Right lobe of liver (tissue), 4 donors: ENCODE measurements at regions not wholly inside any gene's neighbourhood (a gene's known extent, or its start where the extent isn't known, plus 50 kb on each side); places are given as distances from the start of the nearest gene placed in this dataset.

Experiments
- CTCF ChIP-seq, 4 donors: fragments of 200-600 bp in 3 of 4; fragments of 450-650 bp in 1 of 4; IDR thresholded peaks; one replicate each; pipeline versions ENCODE4 v1.5.1 to v1.8.0; 2016 to 2022; ENCODE audit warnings: antibody characterized with exemption in 4 of 4, mild to moderate bottlenecking in 2 of 4
- POLR2A ChIP-seq: fragments of 450-650 bp; IDR thresholded peaks from one replicate; pipeline ENCODE4 v1.6.1; 2017; ENCODE audit warnings: antibody characterized with exemption, mild to moderate bottlenecking
- donor health status: DM: no; HTN: no; CAD: no.
- donor health status: DM: no; HTN: no; CAD: no.
- donor health status: DM: no; HTN: yes; CAD: no.

GRCh38 chr18:56067214-56067894 lies 479.4 kb upstream of the TCF4 start:
- TF ChIP-seq CTCF (IDR thresholded peaks at IDR 0.05), result no peak
- TF ChIP-seq POLR2A, result no peak
